Posterior cingulate gyrus (tissue), 11 donors: ENCODE measurements at regions not wholly inside any gene's neighbourhood (a gene's known extent, or its start where the extent isn't known, plus 50 kb on each side); places are given as distances from the start of the nearest gene placed in this dataset.
"Not testable (repeated sequence)": the region's sequence is repeated elsewhere in the genome, so short reads cannot be mapped to it uniquely, and the experiment has no call there.

ENCODE experiments used
- DNase-seq, 10 donors: peaks; one replicate each; pipeline versions ENCODE4 v3.0.0 to v3.0.0-alpha.2; 2020 to 2021; ENCODE audit warnings: mixed read lengths in 3 of 10
- intact Hi-C: fragments of 100-400 bp; cut with DNase I; formaldehyde crosslinking; loops from one replicate; pipeline ENCODE4 v1.15.1; 2023

GRCh38 chrX:83588409-83588808 is 80.3 kb downstream of the POU3F4 start:
- DNase-seq, result peak in 2 of 10 donors; percentile 49 to 58
- intact Hi-C loops, result no loop called here

DNA sequence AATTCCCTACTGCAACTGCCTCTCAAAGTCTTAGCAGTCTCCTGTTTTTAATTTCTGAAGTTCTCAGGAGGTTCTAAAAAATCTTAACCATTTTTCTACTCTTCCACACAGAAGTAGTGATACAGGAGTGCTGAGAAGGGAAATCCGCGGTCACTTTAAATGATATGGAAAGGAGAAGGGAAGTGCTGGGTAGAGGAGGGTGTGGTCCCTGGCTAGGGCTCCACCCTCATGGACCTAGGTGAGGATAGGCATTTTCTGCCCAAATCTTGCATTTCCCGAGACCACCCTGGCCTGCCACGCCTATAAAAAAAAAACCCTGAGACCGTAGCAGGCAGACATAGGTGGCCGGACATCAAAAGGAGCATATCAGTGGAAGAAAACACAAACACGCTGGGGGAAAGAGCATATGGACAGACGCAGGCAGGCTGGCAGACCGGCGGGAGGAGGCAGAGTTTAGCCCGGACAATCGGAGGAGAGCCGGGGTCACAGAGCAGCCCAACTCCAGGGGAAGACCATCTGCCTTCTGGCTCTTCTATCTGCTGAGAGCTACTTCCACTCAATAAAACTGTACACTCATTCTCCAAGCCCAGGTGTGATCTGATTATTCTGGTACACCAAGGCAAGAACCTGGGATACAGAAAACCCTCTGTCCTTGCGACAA is 85.7 kb downstream of the POU3F4 start:
- intact Hi-C loops, result no loop called here
- peak in 1 of 10 donors; percentile 66 for DNase-seq

- peak in 2 of 10 donors; percentile 24 to 64 for DNase-seq
- intact Hi-C loops, result no loop called here
Observed at GRCh38 chrX:83630662-83631061, 122.6 kb downstream of the POU3F4 start.

DNA sequence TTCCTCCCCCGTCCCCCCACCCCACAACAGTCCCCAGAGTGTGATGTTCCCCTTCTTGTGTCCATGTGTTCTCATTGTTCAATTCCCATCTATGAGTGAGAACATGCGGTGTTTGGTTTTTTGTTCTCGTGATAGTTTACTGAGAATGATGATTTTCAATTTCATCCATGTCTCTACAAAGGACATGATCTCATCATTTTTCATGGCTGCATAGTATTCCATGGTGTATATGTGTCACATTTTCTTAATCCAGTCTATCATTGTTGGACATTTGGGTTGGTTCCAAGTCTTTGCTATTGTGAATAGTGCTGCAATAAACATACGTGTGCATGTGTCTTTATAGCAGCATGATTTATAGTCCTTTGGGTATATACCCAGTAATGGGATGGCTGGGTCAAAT is 141.6 kb downstream of the POU3F4 start:
- intact Hi-C loops, DNase-seq: not testable (repeated sequence)

DNA sequence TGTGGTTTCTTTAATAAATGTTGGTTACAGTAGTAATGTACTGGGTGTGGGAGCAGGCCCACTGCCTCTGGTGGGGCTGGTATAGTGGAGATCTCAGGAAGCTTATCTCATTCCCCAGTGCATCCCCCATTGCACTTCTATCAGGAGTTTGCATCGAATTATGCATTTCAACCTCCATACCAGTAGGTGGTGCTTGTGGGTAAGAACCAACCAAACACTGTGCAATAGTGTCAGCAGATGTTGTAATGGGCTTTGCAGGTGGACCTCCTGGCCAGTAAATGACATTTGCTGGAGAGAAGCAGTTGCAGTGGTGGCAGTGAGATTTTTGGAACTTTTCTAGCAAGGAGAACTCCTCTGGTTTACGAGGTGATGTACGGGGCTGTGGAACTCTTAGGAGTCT is 150.6 kb downstream of the POU3F4 start:
- no peak for DNase-seq
- intact Hi-C loops, result no loop called here
